ENCODE measurements at regions not wholly inside any gene's neighbourhood (a gene's known extent, or its start where the extent isn't known, plus 50 kb on each side); places are given as distances from the start of the nearest gene placed in this dataset.

DNA sequence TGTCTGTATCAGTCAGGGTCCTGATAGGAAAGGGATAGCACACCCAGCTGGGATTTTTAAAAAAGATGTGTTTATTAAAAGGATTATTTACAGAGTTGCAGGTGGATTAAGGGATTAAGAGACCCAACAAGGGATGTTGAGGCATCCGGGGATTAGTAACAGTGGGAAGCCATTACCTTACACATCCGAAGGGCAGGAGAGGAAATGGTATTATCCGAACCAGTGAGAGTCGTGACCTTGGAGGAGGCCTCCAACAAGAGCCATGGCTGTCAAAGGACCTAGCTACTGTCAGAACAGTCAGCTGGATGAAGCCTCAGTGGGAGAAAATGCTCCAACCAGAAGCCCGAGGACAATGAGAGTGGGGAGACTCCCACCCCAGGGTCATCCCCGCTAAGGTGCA, 146.3 kb upstream of the KRAS start:
- no peak for TF ChIP-seq HDGF (IDR thresholded peaks at IDR 0.05; ENCODE audit: borderline replicate concordance)
- TF ChIP-seq TARDBP (IDR thresholded peaks at IDR 0.05) = no peak
- TF ChIP-seq ELF4 (IDR thresholded peaks at IDR 0.05) = no peak
- no peak for TF ChIP-seq FOXA1 (IDR thresholded peaks at IDR 0.05)
- TF ChIP-seq ARNT (IDR thresholded peaks at IDR 0.05) = no peak
- TF ChIP-seq NFRKB (IDR thresholded peaks at IDR 0.05) = no peak
- TF ChIP-seq FOXM1 (IDR thresholded peaks at IDR 0.05; ENCODE audit: borderline replicate concordance) = no peak
- no peak for TF ChIP-seq SP1 (IDR thresholded peaks at IDR 0.05)
- TF ChIP-seq LEF1 (IDR thresholded peaks at IDR 0.05; ENCODE audit: borderline replicate concordance) = no peak
